ENCODE measurements at regions not wholly inside any gene's neighbourhood (a gene's known extent, or its start where the extent isn't known, plus 50 kb on each side); places are given as distances from the start of the nearest gene placed in this dataset.

- DNase-seq: no peak
- Histone ChIP-seq H3K27me3 (no peaks in the 10 kb centered on the region), H3K4me3 (ENCODE audit: low read depth, low read length) (no peak overlapping the region), H3K4me1 (no peaks in the 10 kb centered on the region), H3K9me3 (no peaks in the 10 kb centered on the region), H3K36me3 (no peaks in the 10 kb centered on the region)
- no peak for TF ChIP-seq CTCF (IDR thresholded peaks at IDR 0.05; ENCODE audit: low read depth, low read length)
Measured at GRCh38 chr2:59856391-59856790, 697.1 kb downstream of the BCL11A start.

- no peak for DNase-seq
- H3K36me3 ChIP-seq: no peaks in the 10 kb centered on the region
- H3K4me1 ChIP-seq: no peaks in the 10 kb centered on the region
- H3K4me3 ChIP-seq (ENCODE audit: low read depth, low read length): no peak overlapping the region
- H3K27me3 ChIP-seq: no peaks in the 10 kb centered on the region
- no peaks in the 10 kb centered on the region for H3K9me3 ChIP-seq
- no peak for TF ChIP-seq CTCF (IDR thresholded peaks at IDR 0.05; ENCODE audit: low read depth, low read length)
Measured at GRCh38 chr2:59853032-59853431, 700.4 kb downstream of the BCL11A start.

GRCh38 chr2:59851836-59852475 lies 701.5 kb downstream of the BCL11A start:
- DNase-seq: no peak
- H3K4me1 ChIP-seq: no peaks in the 10 kb centered on the region
- no peaks in the 10 kb centered on the region for H3K9me3 ChIP-seq
- no peaks in the 10 kb centered on the region for H3K27me3 ChIP-seq
- H3K4me3 ChIP-seq (ENCODE audit: low read depth, low read length): no peak overlapping the region
- no peaks in the 10 kb centered on the region for H3K36me3 ChIP-seq
- no peak for TF ChIP-seq CTCF (IDR thresholded peaks at IDR 0.05; ENCODE audit: low read depth, low read length)

- Histone ChIP-seq H3K9me3 (no peaks in the 10 kb centered on the region), H3K4me3 (ENCODE audit: low read depth, low read length) (no peak overlapping the region), H3K27me3 (no peaks in the 10 kb centered on the region), H3K36me3 (no peaks in the 10 kb centered on the region), H3K4me1 (no peaks in the 10 kb centered on the region)
- no peak for DNase-seq
- no peak for TF ChIP-seq CTCF (IDR thresholded peaks at IDR 0.05; ENCODE audit: low read depth, low read length)
Measured at GRCh38 chr2:59850554-59850953, 702.9 kb downstream of the BCL11A start.

GRCh38 chr2:59833941-59834340 lies 719.5 kb downstream of the BCL11A start:
- no peak overlapping the region for H3K4me3 ChIP-seq (ENCODE audit: low read depth, low read length)
- no peak for DNase-seq
- H3K4me1 ChIP-seq: no peaks in the 10 kb centered on the region
- H3K36me3 ChIP-seq: no peaks in the 10 kb centered on the region
- H3K9me3 ChIP-seq: no peaks in the 10 kb centered on the region
- H3K27me3 ChIP-seq: no peaks in the 10 kb centered on the region
- no peak for TF ChIP-seq CTCF (IDR thresholded peaks at IDR 0.05; ENCODE audit: low read depth, low read length)

- TF ChIP-seq CTCF (IDR thresholded peaks at IDR 0.05; ENCODE audit: low read depth, low read length): no peak
- no peaks in the 10 kb centered on the region for H3K9me3 ChIP-seq
- H3K36me3 ChIP-seq: no peaks in the 10 kb centered on the region
- no peaks in the 10 kb centered on the region for H3K27me3 ChIP-seq
- DNase-seq: no peak
- H3K4me3 ChIP-seq (ENCODE audit: low read depth, low read length): no peak overlapping the region
- H3K4me1 ChIP-seq: no peaks in the 10 kb centered on the region
Measured at GRCh38 chr2:59830601-59831000, 722.9 kb downstream of the BCL11A start.

Data from BE2C (cell line).